ENCODE measurements at regions not wholly inside any gene's neighbourhood (a gene's known extent, or its start where the extent isn't known, plus 50 kb on each side); places are given as distances from the start of the nearest gene placed in this dataset.

GRCh38 chr9:29637471-29638237, 2064.4 kb upstream of the C9orf72 start:
- no peak for DNase-seq (ENCODE audit: extremely low read depth, low read depth)

GRCh38 chr9:29640507-29640906, 2067.2 kb upstream of the C9orf72 start:
- TF ChIP-seq CTCF (IDR thresholded peaks at IDR 0.05; ENCODE audit: low read depth, low read length): no peak
- DNase-seq (ENCODE audit: extremely low read depth, low read depth): no peak

More at GRCh38 chr9:29637471-29638237, 2064.4 kb upstream of the C9orf72 start:
- no peak for TF ChIP-seq CTCF (IDR thresholded peaks at IDR 0.05; ENCODE audit: low read depth, low read length)

GRCh38 chr9:29644514-29644913, 2071.2 kb upstream of the C9orf72 start:
- no peak for TF ChIP-seq CTCF (IDR thresholded peaks at IDR 0.05; ENCODE audit: low read depth, low read length)

GRCh38 chr9:29647451-29647850, 2074.2 kb upstream of the C9orf72 start:
- DNase-seq (ENCODE audit: extremely low read depth, low read depth): no peak
- no peak for TF ChIP-seq CTCF (IDR thresholded peaks at IDR 0.05; ENCODE audit: low read depth, low read length)

More at GRCh38 chr9:29644514-29644913, 2071.2 kb upstream of the C9orf72 start:
- no peak for DNase-seq (ENCODE audit: extremely low read depth, low read depth)

- TF ChIP-seq CTCF (IDR thresholded peaks at IDR 0.05; ENCODE audit: low read depth, low read length): no peak
- DNase-seq (ENCODE audit: extremely low read depth, low read depth): no peak
Observed at GRCh38 chr9:29648132-29648531, 2074.9 kb upstream of the C9orf72 start.

- no peak for TF ChIP-seq CTCF (IDR thresholded peaks at IDR 0.05; ENCODE audit: low read depth, low read length)
Observed at GRCh38 chr9:29648601-29649000, 2075.3 kb upstream of the C9orf72 start.

GRCh38 chr9:29656641-29657406, 2083.5 kb upstream of the C9orf72 start:
- no peak for TF ChIP-seq CTCF (IDR thresholded peaks at IDR 0.05; ENCODE audit: low read depth, low read length)
- no peak for DNase-seq (ENCODE audit: extremely low read depth, low read depth)

More at GRCh38 chr9:29648601-29649000, 2075.3 kb upstream of the C9orf72 start:
- DNase-seq (ENCODE audit: extremely low read depth, low read depth): no peak

All from AG09319 (cell line).